ENCODE measurements at regions not wholly inside any gene's neighbourhood (a gene's known extent, or its start where the extent isn't known, plus 50 kb on each side); places are given as distances from the start of the nearest gene placed in this dataset.

DNA sequence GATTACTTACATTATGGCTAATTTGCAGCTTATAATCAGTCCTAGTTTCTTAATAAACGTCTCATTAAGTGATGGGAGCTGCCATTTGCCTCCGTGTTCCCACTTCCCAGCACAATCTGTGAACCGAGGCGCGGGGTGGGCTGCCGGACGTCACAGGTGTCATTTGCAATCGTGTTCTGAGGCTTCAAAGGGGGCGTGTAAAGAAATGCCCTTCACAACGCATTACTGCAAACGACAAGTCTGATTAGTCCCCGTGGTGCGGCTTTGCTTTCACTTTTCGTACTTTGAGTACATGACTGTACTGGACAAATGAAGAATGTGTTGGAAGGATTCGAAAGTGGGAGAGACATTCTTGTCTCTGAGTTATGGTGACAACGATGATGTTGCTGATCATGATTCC lies 614.2 kb upstream of the ADARB2 start:
- TF ChIP-seq, protein P1, sequence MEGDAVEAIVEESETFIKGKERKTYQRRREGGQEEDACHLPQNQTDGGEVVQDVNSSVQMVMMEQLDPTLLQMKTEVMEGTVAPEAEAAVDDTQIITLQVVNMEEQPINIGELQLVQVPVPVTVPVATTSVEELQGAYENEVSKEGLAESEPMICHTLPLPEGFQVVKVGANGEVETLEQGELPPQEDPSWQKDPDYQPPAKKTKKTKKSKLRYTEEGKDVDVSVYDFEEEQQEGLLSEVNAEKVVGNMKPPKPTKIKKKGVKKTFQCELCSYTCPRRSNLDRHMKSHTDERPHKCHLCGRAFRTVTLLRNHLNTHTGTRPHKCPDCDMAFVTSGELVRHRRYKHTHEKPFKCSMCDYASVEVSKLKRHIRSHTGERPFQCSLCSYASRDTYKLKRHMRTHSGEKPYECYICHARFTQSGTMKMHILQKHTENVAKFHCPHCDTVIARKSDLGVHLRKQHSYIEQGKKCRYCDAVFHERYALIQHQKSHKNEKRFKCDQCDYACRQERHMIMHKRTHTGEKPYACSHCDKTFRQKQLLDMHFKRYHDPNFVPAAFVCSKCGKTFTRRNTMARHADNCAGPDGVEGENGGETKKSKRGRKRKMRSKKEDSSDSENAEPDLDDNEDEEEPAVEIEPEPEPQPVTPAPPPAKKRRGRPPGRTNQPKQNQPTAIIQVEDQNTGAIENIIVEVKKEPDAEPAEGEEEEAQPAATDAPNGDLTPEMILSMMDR (IDR thresholded peaks at IDR 0.05) = no peak
- TF ChIP-seq EZH2 (IDR thresholded peaks at IDR 0.05; ENCODE audit: borderline replicate concordance, insufficient read depth, low read depth, low read length, poor library complexity, severe bottlenecking) = no peak

All from B cell (primary cell).